Activated CD8-positive, alpha-beta T cell treated with anti-CD3 and anti-CD28 coated beads for 36 hours (primary cell): ENCODE measurements at regions not wholly inside any gene's neighbourhood (a gene's known extent, or its start where the extent isn't known, plus 50 kb on each side); places are given as distances from the start of the nearest gene placed in this dataset.
A peak's percentile ranks its signal among the peaks of the same experiment; 100 is the strongest.

Experiments used
- ATAC-seq: fragments of 200-7000 bp; cut with Tn5 transposase; one replicate; pipeline ENCODE4 v1.10.0; 2021; ENCODE audit warnings: mild to moderate bottlenecking, moderate library complexity
- CTCF ChIA-PET: fragments of 350-600 bp; sonication (Branson Sonifier 250); formaldehyde crosslinking; loops from one replicate; lab custom pipeline; 2021; ENCODE audit warnings: antibody characterized with exemption; lab: Charles Lee
- POLR2A ChIA-PET: fragments of 350-600 bp; sonication (Branson Sonifier 250); formaldehyde crosslinking; loops from one replicate; lab custom pipeline; 2021; ENCODE audit warnings: antibody characterized with exemption; lab: Charles Lee
- DNase-seq: peaks from one replicate; pipeline ENCODE4 v3.0.0-alpha.2; 2020
- H3K27ac Mint-ChIP-seq: one replicate; pipeline ENCODE4 v1.8.0; 2021; ENCODE audit warnings: mild to moderate bottlenecking, mixed read lengths
- H3K27me3 Mint-ChIP-seq: one replicate; pipeline ENCODE4 v1.8.0; 2021; ENCODE audit warnings: mixed read lengths
- H3K36me3 Mint-ChIP-seq: one replicate; pipeline ENCODE4 v1.8.0; 2021; ENCODE audit warnings: low read depth, mixed read lengths
- H3K4me1 Mint-ChIP-seq: one replicate; pipeline ENCODE4 v1.8.0; 2021; ENCODE audit warnings: low read depth, mixed read lengths
- H3K4me3 Mint-ChIP-seq: one replicate; pipeline ENCODE4 v1.8.0; 2021; ENCODE audit warnings: mild to moderate bottlenecking, moderate library complexity, mixed read lengths
- H3K9me3 Mint-ChIP-seq: one replicate; pipeline ENCODE4 v1.8.0; 2021; ENCODE audit warnings: mixed read lengths
- CTCF ChIP-seq: fragments of 200-600 bp; IDR thresholded peaks from one replicate; pipeline ENCODE4 v1.8.0; 2022; ENCODE audit warnings: antibody characterized with exemption, mild to moderate bottlenecking
- intact Hi-C: fragments of 100-400 bp; cut with micrococcal nuclease; formaldehyde crosslinking; loops from one replicate; pipeline ENCODE4 v1.10.0; 2022

GRCh38 chr6:149185799-149186357 is 131.6 kb upstream of the TAB2 start:
- DNase-seq (no peak), ATAC-seq (no peak)
- no peak overlapping the region for H3K27ac Mint-ChIP-seq
- TF ChIP-seq CTCF: no peak
- no peaks in the 10 kb centered on the region for H3K27me3 Mint-ChIP-seq
- no peak overlapping the region for H3K4me3 Mint-ChIP-seq
- CTCF ChIA-PET: no interaction called here
- peaks cover 5% of the 10 kb centered on the region for H3K36me3 Mint-ChIP-seq
- peaks cover 10% of the 10 kb centered on the region for H3K4me1 Mint-ChIP-seq
- peaks cover 9% of the 10 kb centered on the region for H3K9me3 Mint-ChIP-seq
- intact Hi-C loops: no loop called here
- POLR2A ChIA-PET: no interaction called here

GRCh38 chr6:149186873-149187272 is 130.6 kb upstream of the TAB2 start:
- CTCF ChIA-PET: no interaction called here
- intact Hi-C loops: no loop called here
- H3K27me3 Mint-ChIP-seq: no peaks in the 10 kb centered on the region
- H3K4me1 Mint-ChIP-seq: peaks cover 13% of the 10 kb centered on the region
- ATAC-seq (no peak), DNase-seq (no peak)
- H3K36me3 Mint-ChIP-seq: peaks cover 5% of the 10 kb centered on the region
- H3K4me3 Mint-ChIP-seq: no peak overlapping the region
- no peak overlapping the region for H3K27ac Mint-ChIP-seq
- POLR2A ChIA-PET: no interaction called here
- H3K9me3 Mint-ChIP-seq: peaks cover 9% of the 10 kb centered on the region
- no peak for TF ChIP-seq CTCF

- Mint-ChIP-seq H3K9me3 (peaks cover 9% of the 10 kb centered on the region), H3K4me1 (peaks cover 20% of the 10 kb centered on the region), H3K27me3 (no peaks in the 10 kb centered on the region), H3K4me3 (no peak overlapping the region), H3K27ac (peak overlapping the region; percentile 57), H3K36me3 (peaks cover 5% of the 10 kb centered on the region)
- intact Hi-C loops: no loop called here
- peak; percentile 84 for ATAC-seq
- CTCF ChIA-PET: interaction anchor here (0.6 to 3.4 kb wide), 24 partner anchors 9 to 243 kb away, joined by 3 to 18 read pairs (median 4); no protein-coding TSS in a partner anchor
- peak; percentile 79 for DNase-seq
- peak; percentile 33 for TF ChIP-seq CTCF
- POLR2A ChIA-PET: interaction anchor here (0.9 to 1.0 kb wide), 2 partner anchors 10 to 23 kb away, joined by 3 to 4 read pairs; no protein-coding TSS in a partner anchor
Observed at GRCh38 chr6:149190224-149190831, 127.2 kb upstream of the TAB2 start.

- H3K36me3 Mint-ChIP-seq: peaks cover 8% of the 10 kb centered on the region
- no peak for ATAC-seq
- ChIA-PET POLR2A (interaction anchor here (0.9 to 1.5 kb wide), 3 partner anchors 13 to 122 kb away, joined by 3 read pairs; partner anchors contain the start of gene TAB2), CTCF (interaction anchor here (0.9 to 2.1 kb wide), 3 partner anchors 12 to 21 kb away, joined by 3 to 5 read pairs (median 4); no protein-coding TSS in a partner anchor)
- DNase-seq: no peak
- H3K4me1 Mint-ChIP-seq: peaks cover 16% of the 10 kb centered on the region
- TF ChIP-seq CTCF: no peak
- peaks cover 28% of the 10 kb centered on the region for H3K9me3 Mint-ChIP-seq
- no peak overlapping the region for H3K4me3 Mint-ChIP-seq
- peak overlapping the region; percentile 7 for H3K27ac Mint-ChIP-seq
- H3K27me3 Mint-ChIP-seq: no peaks in the 10 kb centered on the region
- intact Hi-C loops: no loop called here
Observed at GRCh38 chr6:149194820-149195558, 122.5 kb upstream of the TAB2 start.
